VCaP (cell line): ENCODE measurements at regions not wholly inside any gene's neighbourhood (a gene's known extent, or its start where the extent isn't known, plus 50 kb on each side); places are given as distances from the start of the nearest gene placed in this dataset.

Experiments
- H3K27ac ChIP-seq: fragments of 450-650 bp; 2 replicates; pipeline ENCODE4 v1.5.1; 2017
- TF ChIP-seq, protein P1 (sequence below): fragments of 450-650 bp; conservative IDR thresholded peaks from 2 replicates; pipeline ENCODE4 v1.5.1; 2017; ENCODE audit warnings: mild to moderate bottlenecking, moderate library complexity

DNA sequence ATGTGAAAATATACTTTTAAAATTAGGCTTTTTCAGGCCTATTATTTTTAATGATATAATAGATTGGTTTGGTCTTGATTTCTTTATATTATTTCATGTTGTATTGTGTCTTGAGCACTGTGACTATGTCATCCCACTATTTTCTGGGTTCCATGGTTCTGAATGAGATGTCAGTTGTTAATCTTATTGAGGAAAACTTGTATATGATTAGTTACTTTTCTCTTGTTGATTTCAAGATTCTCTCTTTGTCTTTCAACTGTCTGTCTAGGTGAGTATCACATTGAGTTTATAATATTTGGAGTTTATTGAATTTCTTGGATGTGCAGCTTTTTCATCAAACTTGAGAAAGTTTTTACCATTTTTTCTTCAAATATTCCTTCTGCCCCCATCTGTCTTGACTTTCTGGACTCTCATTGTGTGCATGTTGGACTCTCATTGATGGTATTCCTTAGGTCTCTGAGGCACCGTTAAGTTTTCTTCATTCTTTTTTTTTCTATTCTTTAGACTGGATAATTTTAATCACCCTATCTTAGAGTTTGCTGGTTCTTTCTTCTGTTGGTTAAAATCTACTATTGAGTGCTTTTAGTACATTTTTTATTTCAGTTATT lies 175.8 kb downstream of the TMEM167A start:
- TF ChIP-seq, protein P1, sequence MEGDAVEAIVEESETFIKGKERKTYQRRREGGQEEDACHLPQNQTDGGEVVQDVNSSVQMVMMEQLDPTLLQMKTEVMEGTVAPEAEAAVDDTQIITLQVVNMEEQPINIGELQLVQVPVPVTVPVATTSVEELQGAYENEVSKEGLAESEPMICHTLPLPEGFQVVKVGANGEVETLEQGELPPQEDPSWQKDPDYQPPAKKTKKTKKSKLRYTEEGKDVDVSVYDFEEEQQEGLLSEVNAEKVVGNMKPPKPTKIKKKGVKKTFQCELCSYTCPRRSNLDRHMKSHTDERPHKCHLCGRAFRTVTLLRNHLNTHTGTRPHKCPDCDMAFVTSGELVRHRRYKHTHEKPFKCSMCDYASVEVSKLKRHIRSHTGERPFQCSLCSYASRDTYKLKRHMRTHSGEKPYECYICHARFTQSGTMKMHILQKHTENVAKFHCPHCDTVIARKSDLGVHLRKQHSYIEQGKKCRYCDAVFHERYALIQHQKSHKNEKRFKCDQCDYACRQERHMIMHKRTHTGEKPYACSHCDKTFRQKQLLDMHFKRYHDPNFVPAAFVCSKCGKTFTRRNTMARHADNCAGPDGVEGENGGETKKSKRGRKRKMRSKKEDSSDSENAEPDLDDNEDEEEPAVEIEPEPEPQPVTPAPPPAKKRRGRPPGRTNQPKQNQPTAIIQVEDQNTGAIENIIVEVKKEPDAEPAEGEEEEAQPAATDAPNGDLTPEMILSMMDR: no peak
- H3K27ac ChIP-seq: no peak overlapping the region

- TF ChIP-seq, protein P1: no peak
- no peak overlapping the region for H3K27ac ChIP-seq
Measured at GRCh38 chr5:82894716-82895115, 182.5 kb downstream of the TMEM167A start.

- H3K27ac ChIP-seq: no peak overlapping the region
- TF ChIP-seq, protein P1: no peak
Measured at GRCh38 chr5:82889088-82889487, 188.1 kb downstream of the TMEM167A start.

GRCh38 chr5:82886911-82887310 lies 190.3 kb downstream of the TMEM167A start:
- no peak overlapping the region for H3K27ac ChIP-seq
- TF ChIP-seq, protein P1: no peak

GRCh38 chr5:82885627-82886389 lies 191.4 kb downstream of the TMEM167A start:
- TF ChIP-seq, protein P1: peak; percentile 35
- no peak overlapping the region for H3K27ac ChIP-seq

DNA sequence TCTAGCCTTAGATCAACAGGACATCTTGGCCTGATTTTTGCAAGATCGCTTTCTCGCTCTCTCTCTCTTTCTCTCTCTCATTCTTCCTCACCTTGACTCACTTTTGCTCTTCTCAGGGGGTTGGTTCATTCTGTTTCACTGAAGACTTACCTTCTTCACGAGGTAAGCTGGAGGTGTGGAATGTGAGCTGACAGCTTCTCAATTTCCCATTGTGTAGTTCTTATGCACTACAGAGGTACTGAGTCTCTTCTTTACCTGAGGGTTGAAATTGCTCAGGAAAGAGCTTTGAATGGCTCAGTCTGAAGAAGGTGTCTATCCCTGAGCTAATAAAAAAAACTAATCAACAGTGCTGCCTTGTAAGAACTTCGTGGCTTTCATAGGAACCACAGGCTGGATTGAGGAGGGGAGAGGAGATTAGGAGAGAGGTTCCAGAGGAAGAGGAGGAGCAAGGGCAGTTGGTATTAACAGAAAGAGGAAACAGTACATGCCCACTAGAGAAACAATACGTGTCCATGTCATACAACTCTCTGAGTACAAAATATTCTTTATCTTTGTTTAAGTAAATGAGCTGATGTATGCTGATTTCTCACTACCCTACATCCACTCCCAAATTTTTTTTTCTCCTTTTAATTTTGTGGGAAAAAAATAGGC lies 192.2 kb downstream of the TMEM167A start:
- TF ChIP-seq, protein P1: no peak
- H3K27ac ChIP-seq: no peak overlapping the region

DNA sequence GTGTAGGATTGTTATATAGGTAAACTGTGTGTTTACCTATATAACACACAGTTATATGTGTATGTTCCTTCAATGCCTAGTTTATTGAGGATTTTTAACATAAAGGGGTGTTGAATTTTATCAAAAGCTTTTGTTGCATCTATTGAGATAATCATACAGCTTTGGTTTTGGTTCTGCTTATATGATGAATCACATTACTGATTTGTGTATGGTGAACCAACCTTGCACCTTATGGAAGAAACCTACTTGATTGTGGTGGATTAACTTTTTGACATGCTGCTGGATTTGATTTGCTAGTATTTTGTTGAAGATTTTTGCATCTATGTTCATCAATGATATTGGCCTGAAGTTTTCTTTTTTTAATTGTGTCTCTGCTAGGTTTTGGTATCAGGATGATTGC lies 194.9 kb downstream of the TMEM167A start:
- TF ChIP-seq, protein P1: no peak
- no peak overlapping the region for H3K27ac ChIP-seq
